OCI-LY7 (cell line): ENCODE measurements at regions not wholly inside any gene's neighbourhood (a gene's known extent, or its start where the extent isn't known, plus 50 kb on each side); places are given as distances from the start of the nearest gene placed in this dataset.
"Not testable (repeated sequence)": the region's sequence is repeated elsewhere in the genome, so short reads cannot be mapped to it uniquely, and the experiment has no call there.

Experiments used
- BruUV-seq: library from RNA; stranded (reverse); fragments of 400-500 nt; replicated peaks from 2 replicates; lab custom pipeline; 2021; lab: Mats Ljungman, UMichigan
- CTCF ChIA-PET: fragments of 300-600 bp; sonication (Branson Sonifier 250); formaldehyde crosslinking; loops from one replicate; lab custom pipeline; 2022; ENCODE audit warnings: antibody characterized with exemption; ENCODE audit not compliant: unreplicated experiment; lab: Charles Lee
- POLR2A ChIA-PET: fragments of 300-600 bp; sonication (Branson Sonifier 250); formaldehyde crosslinking; loops from one replicate; lab custom pipeline; 2022; ENCODE audit warnings: antibody characterized with exemption; lab: Charles Lee
- DNase-seq: peaks from one replicate; pipeline ENCODE4 v3.0.0-alpha.2; 2015; ENCODE audit warnings: low spot score
- H2AFZ ChIP-seq: fragments of 200-600 bp; sonication (generic), shearing (Covaris generic); 2 replicates; pipeline ENCODE4 v1.6.1; 2014; ENCODE audit warnings: mild to moderate bottlenecking, antibody characterized with exemption, low read length, moderate library complexity
- H3K27ac ChIP-seq: fragments of 200-600 bp; sonication (generic); 2 replicates; pipeline ENCODE4 v1.5.1; 2014; ENCODE audit warnings: mixed run types, low read depth, mild to moderate bottlenecking, moderate library complexity, low read length, inconsistent platforms; ENCODE audit not compliant: poor library complexity, severe bottlenecking
- H3K36me3 ChIP-seq: fragments of 200-600 bp; sonication (generic); 2 replicates; pipeline ENCODE4 v1.6.1; 2014; ENCODE audit warnings: mild to moderate bottlenecking, antibody characterized with exemption, low read length, moderate library complexity, mixed read lengths; ENCODE audit not compliant: insufficient read depth
- H3K4me1 ChIP-seq: fragments of 200-600 bp; sonication (generic); 2 replicates; pipeline ENCODE4 v1.5.1; 2014; ENCODE audit warnings: mild to moderate bottlenecking, low read length; ENCODE audit not compliant: insufficient read depth, poor library complexity, severe bottlenecking
- H3K4me2 ChIP-seq: fragments of 200-600 bp; sonication (generic); 2 replicates; pipeline ENCODE4 v1.6.1; 2014; ENCODE audit warnings: mild to moderate bottlenecking, low read length
- H3K4me3 ChIP-seq: fragments of 200-600 bp; sonication (generic); 2 replicates; pipeline ENCODE4 v1.5.1; 2014; ENCODE audit warnings: mild to moderate bottlenecking, low read depth, low read length; ENCODE audit not compliant: poor library complexity, severe bottlenecking
- H3K79me2 ChIP-seq: fragments of 200-600 bp; sonication (generic); 2 replicates; pipeline ENCODE4 v1.6.1; 2016; ENCODE audit warnings: low read depth, mild to moderate bottlenecking, low read length, moderate library complexity, mixed read lengths; ENCODE audit not compliant: insufficient read depth
- H3K9me2 ChIP-seq: fragments of 200-600 bp; sonication (generic); 2 replicates; pipeline ENCODE4 v1.6.1; 2016; ENCODE audit warnings: mild to moderate bottlenecking, low read length, mixed read lengths; ENCODE audit not compliant: insufficient read depth
- H3K9me3 ChIP-seq: fragments of 200-600 bp; sonication (generic); 2 replicates; pipeline ENCODE4 v1.6.1; 2014; ENCODE audit warnings: mild to moderate bottlenecking, mixed run types, low read length, mixed read lengths
- H4K20me1 ChIP-seq: fragments of 200-600 bp; sonication (generic); 2 replicates; pipeline ENCODE4 v1.6.1; 2014; ENCODE audit warnings: mild to moderate bottlenecking, antibody characterized with exemption, low read length, moderate library complexity, mixed read lengths; ENCODE audit not compliant: insufficient read depth
- intact Hi-C: fragments of 100-400 bp; cut with micrococcal nuclease; formaldehyde crosslinking; loops from one replicate; pipeline ENCODE4 v1.10.0; 2022; ENCODE audit not compliant: unreplicated experiment

- H3K4me2 ChIP-seq, H3K9me3 ChIP-seq, DNase-seq, POLR2A ChIA-PET, H3K36me3 ChIP-seq, H3K9me2 ChIP-seq, H3K4me1 ChIP-seq, H3K79me2 ChIP-seq, H3K27ac ChIP-seq, H2AFZ ChIP-seq, BruUV-seq, H4K20me1 ChIP-seq, intact Hi-C loops, H3K4me3 ChIP-seq, CTCF ChIA-PET: not testable (repeated sequence)
Observed at GRCh38 chr15:84170029-84170428, 65.5 kb upstream of the GOLGA6L4 start.

DNA sequence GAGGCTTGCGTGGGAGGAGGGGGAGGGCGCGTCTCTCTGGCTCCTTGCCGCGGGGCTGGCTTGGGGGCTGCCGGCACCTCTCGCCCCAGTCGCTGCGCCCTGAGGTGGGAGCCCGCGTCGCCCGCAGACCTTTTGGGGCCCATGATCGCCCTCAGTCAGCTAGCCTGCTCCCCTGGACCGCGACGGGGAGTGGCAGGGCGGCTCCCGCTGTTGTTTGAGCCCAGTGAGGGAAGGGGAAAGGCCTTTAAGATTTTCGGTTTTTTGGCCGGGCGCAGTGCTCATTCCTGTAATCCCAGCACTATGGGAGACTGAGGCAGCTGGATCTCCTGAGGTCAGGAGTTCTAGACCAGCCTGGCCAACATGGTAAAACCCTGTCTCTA lies 62.4 kb upstream of the GOLGA6L4 start:
- H3K4me1 ChIP-seq, intact Hi-C loops, POLR2A ChIA-PET, H2AFZ ChIP-seq, BruUV-seq, H3K4me2 ChIP-seq, H3K9me3 ChIP-seq, DNase-seq, H3K79me2 ChIP-seq, H3K4me3 ChIP-seq, CTCF ChIA-PET, H3K36me3 ChIP-seq, H3K9me2 ChIP-seq, H3K27ac ChIP-seq, H4K20me1 ChIP-seq: not testable (repeated sequence)
